ENCODE measurements at regions not wholly inside any gene's neighbourhood (a gene's known extent, or its start where the extent isn't known, plus 50 kb on each side); places are given as distances from the start of the nearest gene placed in this dataset.

DNA sequence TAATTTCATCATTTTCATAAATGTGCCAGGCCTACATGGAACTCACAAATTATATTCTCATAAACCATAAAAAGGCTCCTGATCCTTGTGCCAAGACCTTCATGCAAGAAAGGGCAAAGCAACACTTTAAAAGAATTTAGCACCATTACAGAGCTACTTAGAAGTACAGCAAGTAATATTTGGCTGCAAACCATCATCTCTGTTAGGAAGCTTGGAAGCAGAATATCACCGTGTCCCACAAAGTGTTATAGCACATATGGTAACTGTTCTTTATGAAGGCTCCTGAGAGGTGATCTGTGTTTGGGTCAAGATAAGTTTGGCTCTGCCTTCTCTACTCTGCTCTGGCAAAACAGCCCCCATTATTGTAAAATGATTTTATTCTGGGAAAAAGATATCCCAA lies 59.7 kb upstream of the KCNJ3 start:
- no peak for TF ChIP-seq POLR2AphosphoS5 (IDR thresholded peaks at IDR 0.05; ENCODE audit: low read depth)
- TF ChIP-seq, protein P1, sequence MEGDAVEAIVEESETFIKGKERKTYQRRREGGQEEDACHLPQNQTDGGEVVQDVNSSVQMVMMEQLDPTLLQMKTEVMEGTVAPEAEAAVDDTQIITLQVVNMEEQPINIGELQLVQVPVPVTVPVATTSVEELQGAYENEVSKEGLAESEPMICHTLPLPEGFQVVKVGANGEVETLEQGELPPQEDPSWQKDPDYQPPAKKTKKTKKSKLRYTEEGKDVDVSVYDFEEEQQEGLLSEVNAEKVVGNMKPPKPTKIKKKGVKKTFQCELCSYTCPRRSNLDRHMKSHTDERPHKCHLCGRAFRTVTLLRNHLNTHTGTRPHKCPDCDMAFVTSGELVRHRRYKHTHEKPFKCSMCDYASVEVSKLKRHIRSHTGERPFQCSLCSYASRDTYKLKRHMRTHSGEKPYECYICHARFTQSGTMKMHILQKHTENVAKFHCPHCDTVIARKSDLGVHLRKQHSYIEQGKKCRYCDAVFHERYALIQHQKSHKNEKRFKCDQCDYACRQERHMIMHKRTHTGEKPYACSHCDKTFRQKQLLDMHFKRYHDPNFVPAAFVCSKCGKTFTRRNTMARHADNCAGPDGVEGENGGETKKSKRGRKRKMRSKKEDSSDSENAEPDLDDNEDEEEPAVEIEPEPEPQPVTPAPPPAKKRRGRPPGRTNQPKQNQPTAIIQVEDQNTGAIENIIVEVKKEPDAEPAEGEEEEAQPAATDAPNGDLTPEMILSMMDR (IDR thresholded peaks at IDR 0.05; ENCODE audit: insufficient read depth, low read length) = no peak
- TF ChIP-seq GABPA (IDR thresholded peaks at IDR 0.05; ENCODE audit: low read depth) = no peak
- TF ChIP-seq, protein P2, sequence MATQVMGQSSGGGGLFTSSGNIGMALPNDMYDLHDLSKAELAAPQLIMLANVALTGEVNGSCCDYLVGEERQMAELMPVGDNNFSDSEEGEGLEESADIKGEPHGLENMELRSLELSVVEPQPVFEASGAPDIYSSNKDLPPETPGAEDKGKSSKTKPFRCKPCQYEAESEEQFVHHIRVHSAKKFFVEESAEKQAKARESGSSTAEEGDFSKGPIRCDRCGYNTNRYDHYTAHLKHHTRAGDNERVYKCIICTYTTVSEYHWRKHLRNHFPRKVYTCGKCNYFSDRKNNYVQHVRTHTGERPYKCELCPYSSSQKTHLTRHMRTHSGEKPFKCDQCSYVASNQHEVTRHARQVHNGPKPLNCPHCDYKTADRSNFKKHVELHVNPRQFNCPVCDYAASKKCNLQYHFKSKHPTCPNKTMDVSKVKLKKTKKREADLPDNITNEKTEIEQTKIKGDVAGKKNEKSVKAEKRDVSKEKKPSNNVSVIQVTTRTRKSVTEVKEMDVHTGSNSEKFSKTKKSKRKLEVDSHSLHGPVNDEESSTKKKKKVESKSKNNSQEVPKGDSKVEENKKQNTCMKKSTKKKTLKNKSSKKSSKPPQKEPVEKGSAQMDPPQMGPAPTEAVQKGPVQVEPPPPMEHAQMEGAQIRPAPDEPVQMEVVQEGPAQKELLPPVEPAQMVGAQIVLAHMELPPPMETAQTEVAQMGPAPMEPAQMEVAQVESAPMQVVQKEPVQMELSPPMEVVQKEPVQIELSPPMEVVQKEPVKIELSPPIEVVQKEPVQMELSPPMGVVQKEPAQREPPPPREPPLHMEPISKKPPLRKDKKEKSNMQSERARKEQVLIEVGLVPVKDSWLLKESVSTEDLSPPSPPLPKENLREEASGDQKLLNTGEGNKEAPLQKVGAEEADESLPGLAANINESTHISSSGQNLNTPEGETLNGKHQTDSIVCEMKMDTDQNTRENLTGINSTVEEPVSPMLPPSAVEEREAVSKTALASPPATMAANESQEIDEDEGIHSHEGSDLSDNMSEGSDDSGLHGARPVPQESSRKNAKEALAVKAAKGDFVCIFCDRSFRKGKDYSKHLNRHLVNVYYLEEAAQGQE (IDR thresholded peaks at IDR 0.05; ENCODE audit: insufficient replicate concordance, low read depth) = no peak
